GM12872 (cell line): ENCODE measurements at regions not wholly inside any gene's neighbourhood (a gene's known extent, or its start where the extent isn't known, plus 50 kb on each side); places are given as distances from the start of the nearest gene placed in this dataset.

Experiments used
- TF ChIP-seq, protein P1 (sequence below): IDR thresholded peaks from 3 replicates; pipeline ENCODE4 v1.5.1; 2011; ENCODE audit warnings: low read depth, mild to moderate bottlenecking, low read length, moderate library complexity; ENCODE audit not compliant: insufficient read depth

DNA sequence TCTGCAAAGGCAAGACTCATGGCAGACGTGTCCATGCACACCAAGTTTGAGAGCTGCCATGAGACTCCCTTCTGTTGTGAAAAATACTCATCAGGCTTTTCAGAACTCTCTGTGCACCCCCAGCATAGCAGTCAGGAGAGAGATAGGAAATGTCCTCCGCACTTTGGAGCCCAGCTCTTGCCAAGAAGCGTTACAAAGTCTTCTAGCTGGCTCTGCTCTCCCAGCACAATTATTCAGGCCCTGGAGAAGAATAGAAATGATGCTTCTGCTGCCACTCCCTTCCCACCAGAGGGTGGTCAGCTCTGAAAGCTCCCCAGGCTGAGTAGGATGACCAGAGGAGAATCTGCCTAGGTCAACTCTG is 594.4 kb upstream of the ID2 start:
- TF ChIP-seq, protein P1, sequence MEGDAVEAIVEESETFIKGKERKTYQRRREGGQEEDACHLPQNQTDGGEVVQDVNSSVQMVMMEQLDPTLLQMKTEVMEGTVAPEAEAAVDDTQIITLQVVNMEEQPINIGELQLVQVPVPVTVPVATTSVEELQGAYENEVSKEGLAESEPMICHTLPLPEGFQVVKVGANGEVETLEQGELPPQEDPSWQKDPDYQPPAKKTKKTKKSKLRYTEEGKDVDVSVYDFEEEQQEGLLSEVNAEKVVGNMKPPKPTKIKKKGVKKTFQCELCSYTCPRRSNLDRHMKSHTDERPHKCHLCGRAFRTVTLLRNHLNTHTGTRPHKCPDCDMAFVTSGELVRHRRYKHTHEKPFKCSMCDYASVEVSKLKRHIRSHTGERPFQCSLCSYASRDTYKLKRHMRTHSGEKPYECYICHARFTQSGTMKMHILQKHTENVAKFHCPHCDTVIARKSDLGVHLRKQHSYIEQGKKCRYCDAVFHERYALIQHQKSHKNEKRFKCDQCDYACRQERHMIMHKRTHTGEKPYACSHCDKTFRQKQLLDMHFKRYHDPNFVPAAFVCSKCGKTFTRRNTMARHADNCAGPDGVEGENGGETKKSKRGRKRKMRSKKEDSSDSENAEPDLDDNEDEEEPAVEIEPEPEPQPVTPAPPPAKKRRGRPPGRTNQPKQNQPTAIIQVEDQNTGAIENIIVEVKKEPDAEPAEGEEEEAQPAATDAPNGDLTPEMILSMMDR, result no peak

DNA sequence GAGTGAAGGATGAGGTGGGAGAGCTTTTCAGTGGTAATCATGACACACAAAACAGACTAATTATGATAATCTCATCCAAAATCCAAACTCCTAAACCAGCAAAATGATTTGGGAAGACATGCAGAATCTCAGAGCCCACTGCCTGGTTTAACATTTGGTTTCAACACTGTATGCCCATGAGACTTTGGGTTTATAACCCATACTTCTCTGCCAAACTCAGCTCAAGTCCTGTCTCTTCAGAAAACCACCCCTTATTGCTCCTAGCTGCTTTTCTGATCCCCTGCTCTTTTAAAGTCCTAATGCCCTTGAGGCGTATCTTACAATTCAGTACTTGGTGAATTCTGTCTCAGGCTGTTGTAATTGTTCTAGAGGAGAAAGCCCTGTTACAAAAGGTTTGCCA is 593.0 kb upstream of the ID2 start:
- TF ChIP-seq, protein P1, result no peak

DNA sequence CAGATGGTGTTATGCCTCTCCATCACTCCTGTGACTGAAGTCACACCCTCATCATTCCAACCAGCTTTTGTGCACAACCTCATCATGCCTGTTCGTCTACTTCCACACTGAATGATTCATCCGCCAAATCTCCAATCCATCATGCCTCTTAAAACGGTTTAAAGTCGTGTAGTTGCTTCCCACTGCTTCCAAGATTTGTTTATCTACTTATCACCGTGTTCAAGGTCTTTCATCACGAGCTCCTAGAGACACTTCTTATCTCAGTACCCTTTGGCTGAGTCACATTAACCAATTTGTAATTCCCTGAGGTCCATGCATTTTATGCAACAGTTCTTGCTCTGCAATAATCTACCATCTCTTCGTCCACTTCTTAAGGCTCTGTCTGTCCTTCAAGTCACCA is 592.3 kb upstream of the ID2 start:
- TF ChIP-seq, protein P1, result no peak

DNA sequence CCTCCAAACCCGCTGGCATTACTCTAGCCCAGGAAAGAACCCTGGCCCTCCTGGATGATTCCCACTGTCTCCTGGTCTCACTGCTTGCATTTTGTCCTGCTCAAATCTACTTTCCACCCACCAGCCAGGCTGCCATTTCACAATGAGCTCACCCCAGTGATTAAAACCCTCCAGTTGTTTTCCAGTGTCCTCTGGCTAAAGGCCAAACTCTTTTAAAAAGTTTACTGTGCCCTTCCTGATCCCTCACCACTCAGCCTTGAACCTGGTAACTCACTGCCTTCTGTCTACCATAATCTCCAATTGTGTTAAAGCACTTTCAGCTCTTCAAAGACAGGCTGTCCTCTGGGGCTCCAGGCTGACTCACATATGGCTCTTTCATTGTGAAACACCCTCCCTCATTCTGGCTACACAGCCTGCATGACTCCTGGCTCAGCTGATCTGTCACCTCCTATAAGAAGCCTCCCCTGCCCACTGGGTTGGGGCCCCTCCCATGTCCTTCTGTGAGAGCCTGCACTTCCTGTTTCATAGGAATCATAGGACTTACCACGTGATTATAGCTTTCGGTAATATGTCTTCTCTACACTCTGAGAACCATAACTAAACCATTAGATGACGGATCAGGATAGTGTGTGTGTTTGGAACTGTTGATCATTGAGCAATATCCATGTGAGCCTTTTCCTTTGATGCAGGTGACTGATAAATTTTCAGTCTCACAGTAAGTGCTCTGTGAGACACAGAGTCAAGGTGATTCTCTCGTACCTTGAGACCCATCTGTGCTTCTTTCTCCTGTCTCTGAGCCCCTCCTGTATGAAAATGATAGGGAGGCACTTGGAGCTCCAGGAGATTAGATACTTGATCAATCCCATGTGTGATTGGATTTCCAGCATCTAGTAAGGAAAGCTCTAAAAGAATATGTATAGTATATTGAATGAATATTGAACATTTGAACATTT is 590.8 kb upstream of the ID2 start:
- TF ChIP-seq, protein P1, result no peak

DNA sequence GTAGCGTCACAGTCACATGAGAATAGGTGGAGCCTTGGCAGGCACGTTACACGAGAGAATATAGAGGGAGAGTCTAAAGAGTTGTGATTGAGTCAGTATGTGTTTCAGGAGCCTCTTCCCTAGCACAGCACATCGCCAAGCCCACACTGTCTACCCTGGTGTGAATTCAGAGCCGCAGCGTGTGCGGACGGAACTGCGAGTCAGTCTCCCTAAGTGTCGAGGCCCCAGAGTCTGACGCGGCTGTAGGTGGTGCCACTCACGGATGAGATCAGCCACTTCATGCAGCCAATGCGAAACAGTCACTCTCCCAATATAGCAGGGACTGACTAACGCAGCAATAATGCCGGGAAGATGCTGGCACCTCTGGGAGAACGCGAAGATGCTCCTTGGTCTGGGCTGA is 587.3 kb upstream of the ID2 start:
- TF ChIP-seq, protein P1, result no peak

DNA sequence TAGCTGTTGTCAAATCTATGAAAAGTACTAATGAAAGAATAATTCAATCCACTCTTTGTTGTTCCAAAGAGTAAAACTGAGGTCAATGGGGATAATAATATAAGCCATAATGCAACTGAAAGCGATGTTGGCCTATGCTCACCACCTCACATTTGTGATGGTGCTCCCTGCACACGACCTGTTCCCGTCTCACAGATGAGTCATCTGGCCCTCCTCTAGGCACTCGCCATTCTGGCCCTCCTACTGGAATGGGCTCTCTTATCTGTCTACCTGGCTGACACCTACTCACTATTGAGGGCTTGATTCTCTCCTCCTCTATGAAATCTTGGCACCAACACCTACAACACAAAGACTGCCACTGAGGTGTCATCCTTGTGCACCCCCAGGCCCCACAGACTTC is 585.9 kb upstream of the ID2 start:
- TF ChIP-seq, protein P1, result no peak

DNA sequence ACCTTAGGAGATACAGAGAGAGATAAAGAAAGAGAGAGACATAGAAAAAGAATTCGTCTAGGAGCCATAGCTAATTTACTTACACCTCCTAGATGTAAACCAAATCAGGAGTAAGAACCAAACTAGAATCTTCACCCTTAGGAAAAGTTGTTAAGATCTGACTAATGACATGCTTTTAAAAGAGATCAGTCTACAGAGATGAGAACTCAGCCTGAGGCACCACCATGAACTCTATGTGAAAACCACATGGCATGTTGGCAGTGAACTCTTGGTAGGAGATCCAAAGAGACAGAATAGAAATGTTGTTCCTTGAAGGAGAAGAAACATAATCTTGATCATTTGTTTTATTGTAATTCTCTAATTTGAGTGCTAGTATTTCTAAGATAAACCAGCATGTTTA is 585.4 kb upstream of the ID2 start:
- TF ChIP-seq, protein P1, result no peak
